ENCODE measurements at regions not wholly inside any gene's neighbourhood (a gene's known extent, or its start where the extent isn't known, plus 50 kb on each side); places are given as distances from the start of the nearest gene placed in this dataset.

DNA sequence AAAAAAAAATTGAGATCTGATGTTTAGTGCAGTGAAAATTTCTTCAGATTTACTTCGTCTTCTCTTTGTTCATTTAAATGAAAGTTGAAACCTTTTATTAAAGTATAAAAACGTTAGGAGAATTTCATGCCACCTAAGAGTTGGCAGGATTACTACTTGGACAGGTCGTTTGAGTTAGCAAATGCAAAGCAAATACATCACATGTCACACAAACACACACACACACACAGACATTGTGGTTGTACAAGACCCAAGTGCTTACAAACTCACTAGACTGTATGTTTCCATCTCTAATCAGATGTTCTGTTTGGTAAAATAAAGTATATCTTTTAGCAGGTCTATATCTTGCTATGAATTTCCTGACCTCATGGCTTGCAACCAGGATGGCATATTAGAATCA lies 185.6 kb upstream of the COX10 start:
- in situ Hi-C loops (cut with HindIII; ENCODE audit: low pct_unique_long_range_greater_than_20kb, low sequenced_read_pairs) = no loop called here
- no peak for TF ChIP-seq SIN3A (IDR thresholded peaks at IDR 0.05; ENCODE audit: borderline replicate concordance, insufficient read depth, low read depth, low read length)
- TF ChIP-seq, protein P1, sequence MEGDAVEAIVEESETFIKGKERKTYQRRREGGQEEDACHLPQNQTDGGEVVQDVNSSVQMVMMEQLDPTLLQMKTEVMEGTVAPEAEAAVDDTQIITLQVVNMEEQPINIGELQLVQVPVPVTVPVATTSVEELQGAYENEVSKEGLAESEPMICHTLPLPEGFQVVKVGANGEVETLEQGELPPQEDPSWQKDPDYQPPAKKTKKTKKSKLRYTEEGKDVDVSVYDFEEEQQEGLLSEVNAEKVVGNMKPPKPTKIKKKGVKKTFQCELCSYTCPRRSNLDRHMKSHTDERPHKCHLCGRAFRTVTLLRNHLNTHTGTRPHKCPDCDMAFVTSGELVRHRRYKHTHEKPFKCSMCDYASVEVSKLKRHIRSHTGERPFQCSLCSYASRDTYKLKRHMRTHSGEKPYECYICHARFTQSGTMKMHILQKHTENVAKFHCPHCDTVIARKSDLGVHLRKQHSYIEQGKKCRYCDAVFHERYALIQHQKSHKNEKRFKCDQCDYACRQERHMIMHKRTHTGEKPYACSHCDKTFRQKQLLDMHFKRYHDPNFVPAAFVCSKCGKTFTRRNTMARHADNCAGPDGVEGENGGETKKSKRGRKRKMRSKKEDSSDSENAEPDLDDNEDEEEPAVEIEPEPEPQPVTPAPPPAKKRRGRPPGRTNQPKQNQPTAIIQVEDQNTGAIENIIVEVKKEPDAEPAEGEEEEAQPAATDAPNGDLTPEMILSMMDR (IDR thresholded peaks at IDR 0.05) = no peak
- TF ChIP-seq, protein P2, sequence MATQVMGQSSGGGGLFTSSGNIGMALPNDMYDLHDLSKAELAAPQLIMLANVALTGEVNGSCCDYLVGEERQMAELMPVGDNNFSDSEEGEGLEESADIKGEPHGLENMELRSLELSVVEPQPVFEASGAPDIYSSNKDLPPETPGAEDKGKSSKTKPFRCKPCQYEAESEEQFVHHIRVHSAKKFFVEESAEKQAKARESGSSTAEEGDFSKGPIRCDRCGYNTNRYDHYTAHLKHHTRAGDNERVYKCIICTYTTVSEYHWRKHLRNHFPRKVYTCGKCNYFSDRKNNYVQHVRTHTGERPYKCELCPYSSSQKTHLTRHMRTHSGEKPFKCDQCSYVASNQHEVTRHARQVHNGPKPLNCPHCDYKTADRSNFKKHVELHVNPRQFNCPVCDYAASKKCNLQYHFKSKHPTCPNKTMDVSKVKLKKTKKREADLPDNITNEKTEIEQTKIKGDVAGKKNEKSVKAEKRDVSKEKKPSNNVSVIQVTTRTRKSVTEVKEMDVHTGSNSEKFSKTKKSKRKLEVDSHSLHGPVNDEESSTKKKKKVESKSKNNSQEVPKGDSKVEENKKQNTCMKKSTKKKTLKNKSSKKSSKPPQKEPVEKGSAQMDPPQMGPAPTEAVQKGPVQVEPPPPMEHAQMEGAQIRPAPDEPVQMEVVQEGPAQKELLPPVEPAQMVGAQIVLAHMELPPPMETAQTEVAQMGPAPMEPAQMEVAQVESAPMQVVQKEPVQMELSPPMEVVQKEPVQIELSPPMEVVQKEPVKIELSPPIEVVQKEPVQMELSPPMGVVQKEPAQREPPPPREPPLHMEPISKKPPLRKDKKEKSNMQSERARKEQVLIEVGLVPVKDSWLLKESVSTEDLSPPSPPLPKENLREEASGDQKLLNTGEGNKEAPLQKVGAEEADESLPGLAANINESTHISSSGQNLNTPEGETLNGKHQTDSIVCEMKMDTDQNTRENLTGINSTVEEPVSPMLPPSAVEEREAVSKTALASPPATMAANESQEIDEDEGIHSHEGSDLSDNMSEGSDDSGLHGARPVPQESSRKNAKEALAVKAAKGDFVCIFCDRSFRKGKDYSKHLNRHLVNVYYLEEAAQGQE (IDR thresholded peaks at IDR 0.05; ENCODE audit: insufficient read depth in 1 of 2, low read depth in 2 of 2, low read length in 1 of 2) = no peak
- TF ChIP-seq POLR2AphosphoS5 (IDR thresholded peaks at IDR 0.05; ENCODE audit: low read depth, low read length) = no peak
- no peak for TF ChIP-seq TCF7L2 (IDR thresholded peaks at IDR 0.05; ENCODE audit: low read depth, low read length)
- Histone ChIP-seq H3K27ac (ENCODE audit: low read length) (no peak overlapping the region), H3K4me3 (ENCODE audit: low read depth in 2 of 2, low read length in 2 of 2) (no peak overlapping the region), H3K9me3 (ENCODE audit: control insufficient read depth, insufficient read depth, low read depth, low read length) (no peaks in the 10 kb centered on the region), H3K27me3 (ENCODE audit: control insufficient read depth, insufficient read depth, low read length) (no peaks in the 10 kb centered on the region), H3K4me1 (ENCODE audit: control insufficient read depth, insufficient read depth, low read length) (no peaks in the 10 kb centered on the region), H3K36me3 (ENCODE audit: control insufficient read depth, insufficient read depth, low read length) (no peaks in the 10 kb centered on the region)
- no peak for DNase-seq (ENCODE audit: low read depth, low spot score)
- ChIA-PET CTCF (no interaction called here), POLR2A (no interaction called here)
- intact Hi-C loops (cut with micrococcal nuclease; ENCODE audit: unreplicated experiment) = no loop called here
- no peak for ATAC-seq
- no TSS peak for BruUV-seq (replicated peaks)

DNA sequence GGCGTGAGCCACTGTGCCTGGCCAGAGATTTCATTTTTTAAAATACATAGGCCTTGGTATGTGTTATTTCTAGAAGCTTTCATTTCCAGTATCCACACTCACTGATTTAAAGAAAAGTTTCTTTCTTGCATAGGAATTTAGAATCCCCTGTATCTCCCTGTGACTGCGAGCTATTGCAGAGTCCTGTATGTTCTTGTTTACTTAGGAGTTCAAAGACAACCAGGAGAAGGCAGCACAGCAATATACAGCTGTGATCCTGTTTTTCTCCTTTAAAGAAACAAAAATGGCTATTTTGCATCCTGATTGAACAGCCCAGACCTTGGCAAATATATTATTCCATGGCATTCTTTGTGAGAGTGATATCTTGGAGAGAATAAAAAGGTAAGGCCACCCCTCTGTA lies 185.0 kb upstream of the COX10 start:
- Histone ChIP-seq H3K4me3 (ENCODE audit: low read depth in 2 of 2, low read length in 2 of 2) (no peak overlapping the region), H3K36me3 (ENCODE audit: control insufficient read depth, insufficient read depth, low read length) (no peaks in the 10 kb centered on the region), H3K4me1 (ENCODE audit: control insufficient read depth, insufficient read depth, low read length) (no peaks in the 10 kb centered on the region), H3K27me3 (ENCODE audit: control insufficient read depth, insufficient read depth, low read length) (no peaks in the 10 kb centered on the region), H3K27ac (ENCODE audit: low read length) (no peak overlapping the region), H3K9me3 (ENCODE audit: control insufficient read depth, insufficient read depth, low read depth, low read length) (no peaks in the 10 kb centered on the region)
- no peak for DNase-seq (ENCODE audit: low read depth, low spot score)
- in situ Hi-C loops (cut with HindIII; ENCODE audit: low pct_unique_long_range_greater_than_20kb, low sequenced_read_pairs) = no loop called here
- intact Hi-C loops (cut with micrococcal nuclease; ENCODE audit: unreplicated experiment) = no loop called here
- TF ChIP-seq, protein P2 (IDR thresholded peaks at IDR 0.05; ENCODE audit: insufficient read depth in 1 of 2, low read depth in 2 of 2, low read length in 1 of 2) = no peak
- no peak for TF ChIP-seq TCF7L2 (IDR thresholded peaks at IDR 0.05; ENCODE audit: low read depth, low read length)
- TF ChIP-seq POLR2AphosphoS5 (IDR thresholded peaks at IDR 0.05; ENCODE audit: low read depth, low read length) = no peak
- TF ChIP-seq, protein P1 (IDR thresholded peaks at IDR 0.05) = no peak
- TF ChIP-seq SIN3A (IDR thresholded peaks at IDR 0.05; ENCODE audit: borderline replicate concordance, insufficient read depth, low read depth, low read length) = no peak
- ChIA-PET POLR2A (no interaction called here), CTCF (no interaction called here)
- BruUV-seq (replicated peaks) = no TSS peak
- ATAC-seq = no peak
